OCI-LY1 (cell line): ENCODE measurements at regions not wholly inside any gene's neighbourhood (a gene's known extent, or its start where the extent isn't known, plus 50 kb on each side); places are given as distances from the start of the nearest gene placed in this dataset.

Experiments
- H2AFZ ChIP-seq: fragments of 200-600 bp; sonication (generic), shearing (Covaris generic); 2 replicates; pipeline ENCODE4 v1.6.0; 2014; ENCODE audit warnings: antibody characterized with exemption, mild to moderate bottlenecking, low read length
- H3F3A ChIP-seq: fragments of 200-600 bp; sonication (generic), shearing (Covaris generic); 2 replicates; pipeline ENCODE4 v1.6.0; 2014; ENCODE audit warnings: mild to moderate bottlenecking, antibody characterized with exemption, low read length, moderate library complexity; ENCODE audit not compliant: insufficient read depth
- H3K27ac ChIP-seq: fragments of 200-600 bp; sonication (generic); 2 replicates; pipeline ENCODE4 v1.5.1; 2014; ENCODE audit warnings: low read length, mixed run types, mild to moderate bottlenecking, low read depth; ENCODE audit not compliant: poor library complexity, severe bottlenecking
- H3K27me3 ChIP-seq: fragments of 200-600 bp; sonication (generic); 2 replicates; pipeline ENCODE4 v1.6.0; 2014; ENCODE audit warnings: antibody characterized with exemption, mild to moderate bottlenecking, low read length, moderate library complexity; ENCODE audit not compliant: insufficient read depth
- H3K36me3 ChIP-seq: fragments of 200-600 bp; sonication (generic); 2 replicates; pipeline ENCODE4 v1.6.1; 2014; ENCODE audit warnings: mild to moderate bottlenecking, antibody characterized with exemption, low read length, moderate library complexity, mixed read lengths; ENCODE audit not compliant: insufficient read depth
- H3K4me1 ChIP-seq: fragments of 200-600 bp; sonication (generic); 2 replicates; pipeline ENCODE4 v1.5.1; 2014; ENCODE audit warnings: mild to moderate bottlenecking, low read length, moderate library complexity; ENCODE audit not compliant: insufficient read depth, severe bottlenecking
- H3K4me2 ChIP-seq: fragments of 200-600 bp; sonication (generic), shearing (Covaris generic); 2 replicates; pipeline ENCODE4 v1.6.1; 2014; ENCODE audit warnings: low read length
- H3K4me3 ChIP-seq: fragments of 200-600 bp; sonication (generic); 2 replicates; pipeline ENCODE4 v1.5.1; 2014; ENCODE audit warnings: low read length, low read depth, mild to moderate bottlenecking, mixed read lengths; ENCODE audit not compliant: poor library complexity, severe bottlenecking
- H3K79me2 ChIP-seq: fragments of 200-600 bp; shearing (Covaris generic); 2 replicates; pipeline ENCODE4 v1.6.1; 2016; ENCODE audit warnings: mixed run types, low read length, mixed read lengths; ENCODE audit not compliant: insufficient read depth
- H3K9ac ChIP-seq: fragments of 200-600 bp; sonication (generic), shearing (Covaris generic); 2 replicates; pipeline ENCODE4 v1.6.1; 2014; ENCODE audit warnings: mild to moderate bottlenecking, low read length, mixed read lengths
- H3K9me2 ChIP-seq: fragments of 200-600 bp; sonication (generic), shearing (Covaris generic); 2 replicates; pipeline ENCODE4 v1.6.1; 2014; ENCODE audit warnings: low read depth, mild to moderate bottlenecking, low read length, mixed read lengths
- H3K9me3 ChIP-seq: fragments of 200-600 bp; shearing (Covaris generic); 2 replicates; pipeline ENCODE4 v1.6.1; 2014; ENCODE audit warnings: low read length, mixed read lengths
- H4K20me1 ChIP-seq: fragments of 200-600 bp; sonication (generic), shearing (Covaris generic); 2 replicates; pipeline ENCODE4 v1.6.0; 2016; ENCODE audit warnings: mild to moderate bottlenecking, low read length; ENCODE audit not compliant: insufficient read depth
- CTCF ChIP-seq: fragments of 200-600 bp; sonication (generic), shearing (Covaris generic); IDR thresholded peaks from 2 replicates; pipeline ENCODE4 v1.5.1; 2017; ENCODE audit warnings: mild to moderate bottlenecking, antibody characterized with exemption, low read length, moderate library complexity, mixed read lengths
- EZH2 ChIP-seq: fragments of 200-600 bp; sonication (generic), shearing (Covaris generic); IDR thresholded peaks from 2 replicates; pipeline ENCODE4 v1.8.0; 2017; ENCODE audit warnings: borderline replicate concordance, mixed run types, mild to moderate bottlenecking, antibody characterized with exemption, low read length, moderate library complexity, mixed read lengths

GRCh38 chr2:61750624-61751023 lies 103.2 kb downstream of the FAM161A start:
- peaks cover 4% of the 10 kb centered on the region; the same call in 1 of the 2 replicates for H3K27me3 ChIP-seq
- no peaks in the 10 kb centered on the region for H3F3A ChIP-seq
- no peak overlapping the region for H3K9ac ChIP-seq

DNA sequence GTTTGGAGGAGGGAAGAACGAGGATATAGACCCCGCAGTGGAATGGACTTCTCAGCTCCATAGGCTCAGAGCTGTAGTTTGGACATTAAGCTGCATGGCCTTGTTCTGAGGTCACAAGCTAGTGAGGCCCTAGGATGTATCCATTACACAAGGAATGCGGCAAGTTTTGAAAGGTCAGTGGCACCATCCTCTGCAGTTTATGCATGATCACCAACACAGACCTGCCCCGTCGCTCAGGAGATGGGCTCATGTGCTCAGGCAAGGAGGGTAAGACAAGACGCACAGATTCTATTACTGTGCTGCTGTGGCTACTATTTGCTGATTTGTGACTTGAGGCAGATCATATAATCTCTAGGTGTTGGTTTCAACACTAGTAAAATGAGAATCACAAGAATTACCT lies 110.9 kb downstream of the FAM161A start:
- no peak overlapping the region for H3K4me3 ChIP-seq
- H3K4me1 ChIP-seq, result no peaks in the 10 kb centered on the region
- no peak overlapping the region for H2AFZ ChIP-seq
- no peaks in the 10 kb centered on the region for H3F3A ChIP-seq
- H3K9ac ChIP-seq, result no peak overlapping the region
- H3K4me2 ChIP-seq, result no peak overlapping the region
- H4K20me1 ChIP-seq, result no peaks in the 10 kb centered on the region
- no peak overlapping the region for H3K27ac ChIP-seq
- H3K79me2 ChIP-seq, result no peaks in the 10 kb centered on the region
- H3K9me3 ChIP-seq, result no peaks in the 10 kb centered on the region
- no peaks in the 10 kb centered on the region for H3K9me2 ChIP-seq
- no peaks in the 10 kb centered on the region for H3K36me3 ChIP-seq
- no peak for TF ChIP-seq CTCF
- no peak for TF ChIP-seq EZH2
- no peaks in the 10 kb centered on the region for H3K27me3 ChIP-seq

More at GRCh38 chr2:61750624-61751023, 103.2 kb downstream of the FAM161A start:
- H3K9me3 ChIP-seq, result peaks cover 5% of the 10 kb centered on the region; the same call in 1 of the 2 replicates
- no peak overlapping the region for H3K4me3 ChIP-seq
- no peaks in the 10 kb centered on the region for H3K4me1 ChIP-seq
- no peaks in the 10 kb centered on the region for H3K9me2 ChIP-seq
- no peaks in the 10 kb centered on the region for H3K79me2 ChIP-seq
- no peaks in the 10 kb centered on the region for H3K36me3 ChIP-seq
- TF ChIP-seq EZH2 (no peak), CTCF (no peak)
- H4K20me1 ChIP-seq, result no peaks in the 10 kb centered on the region
- no peak overlapping the region for H3K27ac ChIP-seq
- H3K4me2 ChIP-seq, result no peak overlapping the region
- no peak overlapping the region for H2AFZ ChIP-seq

DNA sequence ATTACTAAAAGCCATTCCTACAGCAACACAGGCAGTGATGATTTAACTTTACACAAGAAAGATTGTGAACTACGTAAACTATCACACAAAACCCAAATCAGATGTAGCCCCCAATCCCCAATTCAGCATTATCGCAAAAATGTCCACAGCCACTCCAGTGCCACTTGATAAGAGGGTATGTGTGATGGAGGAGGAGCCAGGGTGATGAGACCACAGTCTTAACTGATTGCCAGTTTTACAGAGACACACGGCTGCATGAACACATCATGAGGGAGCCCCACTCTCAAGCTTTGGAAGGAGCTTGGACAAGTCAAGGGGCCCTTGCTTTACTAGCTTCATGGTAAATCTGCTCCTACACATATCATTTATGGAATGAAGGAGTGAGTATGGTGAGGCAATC lies 116.0 kb downstream of the FAM161A start:
- H3K79me2 ChIP-seq, result no peaks in the 10 kb centered on the region
- H2AFZ ChIP-seq, result no peak overlapping the region
- no peaks in the 10 kb centered on the region for H3K27me3 ChIP-seq
- H3F3A ChIP-seq, result no peaks in the 10 kb centered on the region
- no peaks in the 10 kb centered on the region for H3K36me3 ChIP-seq
- no peak for TF ChIP-seq EZH2
- H3K9me2 ChIP-seq, result no peaks in the 10 kb centered on the region
- H4K20me1 ChIP-seq, result no peaks in the 10 kb centered on the region
- H3K4me1 ChIP-seq, result no peaks in the 10 kb centered on the region
- no peak overlapping the region for H3K9ac ChIP-seq
- no peak overlapping the region for H3K4me2 ChIP-seq
- no peak overlapping the region for H3K4me3 ChIP-seq
- H3K27ac ChIP-seq, result no peak overlapping the region
- no peaks in the 10 kb centered on the region for H3K9me3 ChIP-seq

DNA sequence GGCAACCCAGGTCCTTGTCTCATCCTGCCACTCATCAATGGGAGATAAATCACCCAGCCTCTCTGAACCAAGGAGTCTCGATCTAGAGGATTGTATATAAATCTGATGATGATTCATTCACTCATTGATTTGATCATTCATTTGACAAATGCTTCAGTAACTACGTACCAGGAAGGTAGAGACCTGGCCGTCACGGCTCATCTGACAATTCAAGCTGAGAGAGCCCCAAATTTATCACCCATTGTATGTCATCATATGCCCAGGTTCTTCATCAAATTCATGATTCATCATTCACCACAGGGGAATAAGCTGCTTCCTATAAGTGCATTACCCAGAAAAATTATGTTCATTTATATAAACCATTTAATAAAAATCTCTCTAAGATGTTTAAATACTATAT lies 116.9 kb downstream of the FAM161A start:
- Histone ChIP-seq H3K4me3 (no peak overlapping the region), H3K27me3 (no peaks in the 10 kb centered on the region), H4K20me1 (no peaks in the 10 kb centered on the region), H3K9ac (no peak overlapping the region), H3K9me3 (no peaks in the 10 kb centered on the region), H3F3A (no peaks in the 10 kb centered on the region), H3K36me3 (no peaks in the 10 kb centered on the region), H3K9me2 (no peaks in the 10 kb centered on the region), H3K27ac (no peak overlapping the region), H3K4me1 (no peaks in the 10 kb centered on the region), H3K4me2 (no peak overlapping the region), H2AFZ (no peak overlapping the region), H3K79me2 (no peaks in the 10 kb centered on the region)
- TF ChIP-seq EZH2 (no peak), CTCF (no peak)
